ENCODE measurements at regions not wholly inside any gene's neighbourhood (a gene's known extent, or its start where the extent isn't known, plus 50 kb on each side); places are given as distances from the start of the nearest gene placed in this dataset.
"Not testable (repeated sequence)": the region's sequence is repeated elsewhere in the genome, so short reads cannot be mapped to it uniquely, and the experiment has no call there.

DNA sequence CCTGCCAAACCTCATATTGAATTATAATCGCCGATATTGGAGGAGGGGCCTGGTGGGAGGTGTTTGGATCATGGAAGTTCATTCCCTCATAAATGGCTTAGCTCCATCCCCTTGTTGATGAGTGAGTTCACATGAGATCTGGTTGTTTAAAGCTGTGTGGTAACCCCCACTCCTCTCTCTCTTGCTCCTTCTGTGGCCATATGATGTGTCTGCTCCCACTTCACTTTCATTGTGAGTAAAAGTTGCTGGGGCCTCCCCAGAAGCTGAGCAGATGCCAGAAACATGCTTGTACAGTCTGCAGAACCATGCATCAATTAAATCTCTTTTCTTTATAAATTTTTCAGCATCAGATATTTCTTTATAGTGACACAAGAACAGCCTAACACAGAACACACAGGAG is 929.0 kb upstream of the FAT3 start:
- FAIRE-seq, result no peak

DNA sequence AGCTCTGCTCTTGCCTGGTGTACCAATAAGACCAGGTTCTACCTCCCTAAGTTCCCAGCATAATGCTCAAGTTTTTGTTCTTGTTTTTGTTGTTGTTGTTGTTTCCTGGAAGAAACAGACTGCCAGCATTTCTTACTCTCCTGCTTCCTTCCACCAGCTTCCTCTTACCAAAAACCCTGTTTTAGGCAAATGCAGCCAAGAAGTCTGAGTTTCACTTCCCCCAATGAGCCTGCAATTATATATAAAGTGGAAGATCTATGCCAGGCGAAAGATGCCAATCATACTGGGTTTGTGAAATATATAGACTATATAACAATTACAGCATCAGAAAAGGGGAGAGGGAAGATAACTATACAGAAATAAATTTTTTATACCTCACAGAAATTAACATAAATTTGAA is 931.5 kb upstream of the FAT3 start:
- FAIRE-seq, result no peak

DNA sequence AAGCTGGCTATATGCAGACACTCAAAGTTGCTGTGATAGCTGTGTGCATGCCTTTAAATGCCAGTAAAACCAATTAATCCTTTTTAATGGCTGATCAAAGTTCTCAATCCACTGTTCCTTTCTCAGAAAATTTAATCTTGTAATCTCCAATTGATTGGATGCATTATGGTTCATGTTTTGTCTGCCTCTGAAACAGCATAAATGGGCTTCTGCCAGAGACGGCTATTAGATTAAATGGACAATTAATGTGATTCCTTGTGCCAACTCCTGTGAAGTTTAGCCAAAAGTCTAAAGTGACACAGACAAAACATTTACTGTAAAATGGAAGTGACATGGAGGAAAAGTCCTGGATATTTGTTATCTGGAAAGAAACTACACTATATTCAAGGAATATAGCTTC is 952.5 kb upstream of the FAT3 start:
- FAIRE-seq, result no peak

DNA sequence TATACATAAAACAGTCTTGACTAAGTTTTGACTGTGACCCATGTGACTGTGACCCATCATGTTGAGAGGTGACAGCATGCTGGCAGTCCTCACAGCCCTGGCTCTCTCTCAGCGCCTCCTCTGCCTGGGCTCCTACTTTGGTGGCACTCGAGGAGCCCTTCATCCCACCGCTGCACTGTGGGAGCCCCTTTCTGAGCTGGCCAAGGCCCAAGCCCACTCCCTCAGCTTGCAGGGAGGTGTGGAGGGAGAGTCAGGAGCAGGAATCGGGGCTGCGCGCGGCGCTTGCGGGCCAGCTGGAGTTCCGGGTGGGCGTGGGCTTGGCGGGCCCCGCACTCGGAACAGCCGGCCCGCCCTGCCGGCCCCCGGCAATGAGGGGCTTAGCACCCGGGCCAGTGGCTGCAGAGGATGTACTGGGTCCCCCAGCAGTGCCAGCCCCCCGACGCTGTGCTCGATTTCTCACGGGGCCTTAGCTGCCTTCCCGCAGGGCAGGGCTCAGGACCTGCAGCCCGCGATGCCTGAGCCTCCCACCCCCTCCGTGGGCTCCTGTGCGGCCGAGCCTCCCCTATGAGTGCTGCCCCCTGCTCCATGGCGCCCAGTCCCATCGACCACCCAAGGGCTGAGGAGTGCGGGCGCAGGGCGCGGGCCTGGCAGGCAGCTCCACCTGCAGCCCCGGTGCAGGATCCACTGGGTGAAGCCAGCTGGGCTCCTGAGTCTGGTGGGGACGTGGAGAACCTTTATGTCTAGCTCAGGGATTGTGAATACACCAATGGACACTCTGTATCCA is 955.9 kb upstream of the FAT3 start:
- not testable (repeated sequence) for FAIRE-seq

DNA sequence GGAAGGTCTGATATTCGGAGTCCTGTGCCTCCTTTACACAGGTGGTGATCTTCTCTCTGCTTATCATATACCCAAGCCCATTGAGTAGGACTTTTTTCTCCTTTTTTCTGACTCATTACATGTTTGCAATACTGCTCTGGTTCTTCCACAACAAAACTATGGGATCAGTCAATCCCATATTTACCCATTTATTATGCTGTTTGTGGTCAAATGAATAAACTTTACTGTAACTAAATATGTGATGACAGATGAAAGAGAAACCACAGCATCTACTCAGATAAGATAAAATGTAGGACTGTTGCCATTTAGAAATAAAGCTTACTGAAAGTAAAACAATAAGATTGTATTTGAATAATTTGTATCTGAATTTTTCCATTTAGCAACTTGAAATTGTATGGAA is 958.7 kb upstream of the FAT3 start:
- FAIRE-seq, result no peak

DNA sequence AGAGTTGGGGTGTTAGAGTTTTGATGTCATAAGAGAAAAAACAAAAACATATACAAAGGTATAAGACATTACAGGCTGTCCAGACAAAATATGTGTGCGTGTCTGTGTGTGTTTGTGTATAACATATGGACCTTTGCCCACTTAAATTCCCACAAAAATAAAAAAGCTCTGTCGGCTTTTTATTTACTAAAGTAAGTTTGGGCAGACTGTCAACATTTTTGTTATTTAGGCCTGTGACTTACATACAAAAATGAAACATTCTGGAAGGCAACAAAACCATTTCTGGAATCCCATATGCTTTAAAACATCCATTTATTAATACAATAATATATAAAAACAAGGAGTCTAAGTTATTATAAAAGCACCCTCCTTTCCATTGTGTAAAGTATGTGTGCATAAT is 960.1 kb upstream of the FAT3 start:
- FAIRE-seq, result no peak

DNA sequence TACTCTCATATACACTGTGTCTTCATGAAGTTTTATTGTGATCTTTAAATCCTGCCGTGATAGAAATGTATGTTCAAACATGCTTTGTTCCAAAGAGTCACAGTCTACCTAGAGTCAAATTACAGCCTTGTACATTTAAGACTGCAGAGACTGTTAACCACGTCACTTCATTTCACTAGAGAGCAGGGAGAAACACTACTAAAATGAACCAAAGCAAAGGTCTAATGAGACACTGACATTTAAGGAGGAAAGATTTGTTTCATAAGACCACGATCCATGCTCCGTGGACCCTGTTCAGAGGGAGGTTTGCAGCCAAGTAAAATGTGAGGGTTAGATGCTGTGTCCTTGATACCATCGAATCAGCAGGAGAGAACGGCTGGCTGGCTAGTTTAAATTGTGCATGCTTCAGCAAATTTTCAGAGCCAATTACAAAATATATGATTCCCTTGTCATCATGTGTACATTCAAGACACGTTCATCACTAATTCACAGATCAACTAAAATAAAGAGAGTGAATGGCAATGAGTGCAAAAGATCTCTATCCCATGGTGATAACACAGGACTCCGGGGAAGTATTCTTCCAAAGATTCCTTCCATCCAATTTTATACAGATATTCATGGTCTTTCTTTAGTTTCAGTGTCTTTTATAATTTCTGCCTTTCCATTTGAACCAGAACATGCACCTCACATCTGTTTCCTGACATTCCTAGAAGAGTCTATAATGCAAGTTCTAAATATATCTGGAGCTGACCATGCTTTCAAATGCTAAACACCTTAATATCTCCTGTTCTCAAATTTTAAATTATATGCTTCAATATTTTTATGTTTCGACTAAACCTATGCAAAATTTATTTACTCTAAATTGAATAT is 960.9 kb upstream of the FAT3 start:
- no peak for FAIRE-seq

DNA sequence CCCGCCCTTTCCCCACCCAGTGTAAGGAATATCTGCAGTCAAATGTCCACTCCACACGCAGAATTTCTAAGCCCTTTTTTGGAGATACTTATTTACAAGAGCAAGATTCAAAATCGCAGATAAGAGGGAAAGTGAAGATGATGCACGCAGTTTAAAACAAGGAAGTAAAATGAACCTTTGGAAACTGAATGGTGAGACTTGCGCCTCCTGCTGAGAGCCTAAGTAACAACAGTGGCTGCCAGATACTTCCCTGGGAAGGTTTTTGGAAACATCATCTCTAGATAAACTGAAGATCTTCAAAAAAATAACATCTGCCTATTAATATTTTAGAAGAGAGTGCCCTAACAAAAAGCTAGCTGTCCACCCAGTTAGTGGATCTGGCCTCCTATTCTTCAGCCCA is 963.1 kb upstream of the FAT3 start:
- FAIRE-seq, result no peak

DNA sequence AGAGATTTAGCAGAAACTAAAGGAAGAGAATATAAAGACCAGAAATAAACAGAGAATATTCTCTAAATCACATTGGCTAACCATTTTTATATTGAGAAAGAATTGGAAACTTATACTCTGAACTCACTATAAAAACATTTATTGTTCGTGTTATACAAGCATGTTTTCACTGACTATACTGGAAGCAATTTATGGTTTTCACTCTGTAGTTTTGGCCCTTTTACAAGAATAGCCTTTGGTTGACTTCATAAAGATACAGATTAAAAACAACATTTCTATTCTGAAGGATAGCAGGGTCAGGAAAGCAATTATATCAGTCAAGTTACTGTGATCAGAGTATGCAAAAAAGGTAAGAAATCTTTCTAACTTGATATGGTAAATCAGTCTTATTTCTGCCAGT is 965.7 kb upstream of the FAT3 start:
- FAIRE-seq, result no peak

DNA sequence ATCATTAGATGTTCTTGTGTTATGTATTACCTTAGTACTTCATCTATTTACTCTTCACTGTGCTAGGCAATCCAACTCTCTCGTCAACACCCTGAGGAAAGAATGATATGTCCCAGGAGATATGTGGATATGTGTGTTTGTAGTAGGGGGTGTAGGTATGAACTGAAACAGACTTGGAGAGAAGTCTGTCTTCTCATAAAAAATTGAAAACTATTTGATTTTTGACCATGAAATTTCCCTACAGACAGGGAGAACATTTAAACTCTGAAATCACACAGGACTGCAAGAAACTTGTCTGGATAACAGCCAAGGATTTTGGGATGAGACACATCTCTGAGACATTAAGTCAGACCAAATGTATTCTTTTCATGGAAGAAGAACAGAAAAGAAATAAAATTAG is 967.0 kb upstream of the FAT3 start:
- no peak for FAIRE-seq

DNA sequence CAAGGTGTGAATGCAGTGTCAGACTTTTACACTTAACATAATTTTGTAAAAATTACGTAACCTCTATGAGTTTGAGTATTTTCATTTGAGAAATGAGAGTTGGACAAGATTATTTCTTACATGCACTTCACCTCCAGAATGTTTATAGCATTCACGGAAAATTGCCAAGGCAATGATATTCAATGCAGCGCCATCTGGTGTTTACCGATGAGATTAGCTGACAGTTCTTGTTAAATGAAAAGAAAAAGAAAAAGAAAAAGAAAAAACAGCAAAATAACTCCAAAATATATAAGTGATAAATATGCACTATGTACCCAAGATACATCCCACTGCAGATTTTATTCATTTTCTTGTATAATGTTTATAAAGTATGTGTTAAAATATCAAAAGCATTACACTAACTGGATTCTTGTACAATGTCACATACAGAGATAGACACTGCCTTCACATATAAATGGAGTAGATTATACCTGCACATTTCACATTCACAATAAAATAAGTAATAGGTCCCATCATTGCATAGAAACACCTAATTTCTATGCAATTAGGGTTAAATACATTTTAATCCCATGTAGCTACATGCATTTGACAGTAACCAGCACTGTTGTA is 976.3 kb upstream of the FAT3 start:
- peak; percentile 93 for FAIRE-seq

DNA sequence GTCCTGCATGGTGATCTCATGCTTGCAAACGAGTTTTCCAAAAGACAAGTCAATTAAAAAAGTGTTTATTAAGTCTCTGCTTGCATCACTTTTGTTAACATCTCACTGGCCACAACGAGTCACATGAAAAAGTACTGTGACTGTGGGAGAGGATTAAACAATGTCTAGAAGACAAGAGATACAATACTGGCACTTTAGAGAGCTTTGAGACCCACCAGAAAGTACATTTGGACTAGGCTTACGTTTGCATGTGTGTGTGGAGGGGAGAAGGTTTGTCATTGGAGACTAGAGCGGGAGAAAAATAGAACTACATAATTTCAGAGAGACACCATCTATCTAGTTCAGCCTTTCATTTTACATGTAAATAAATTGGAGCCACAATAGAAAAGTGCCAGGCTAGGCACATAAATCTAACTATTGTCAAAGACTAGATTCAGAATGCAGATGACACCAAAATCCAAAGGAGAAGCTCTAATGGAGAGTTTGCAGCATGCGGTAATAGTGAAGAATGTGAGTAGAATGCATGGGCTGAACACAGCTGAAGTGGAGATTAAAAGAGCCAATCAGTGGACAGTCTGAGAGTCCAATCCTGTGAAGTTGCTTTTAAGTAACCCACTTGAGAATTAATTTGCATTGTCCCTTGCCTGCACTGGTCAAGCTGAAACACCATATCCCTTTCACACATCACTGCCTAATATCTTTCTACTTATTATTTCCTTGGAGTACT is 977.4 kb upstream of the FAT3 start:
- FAIRE-seq, result no peak

DNA sequence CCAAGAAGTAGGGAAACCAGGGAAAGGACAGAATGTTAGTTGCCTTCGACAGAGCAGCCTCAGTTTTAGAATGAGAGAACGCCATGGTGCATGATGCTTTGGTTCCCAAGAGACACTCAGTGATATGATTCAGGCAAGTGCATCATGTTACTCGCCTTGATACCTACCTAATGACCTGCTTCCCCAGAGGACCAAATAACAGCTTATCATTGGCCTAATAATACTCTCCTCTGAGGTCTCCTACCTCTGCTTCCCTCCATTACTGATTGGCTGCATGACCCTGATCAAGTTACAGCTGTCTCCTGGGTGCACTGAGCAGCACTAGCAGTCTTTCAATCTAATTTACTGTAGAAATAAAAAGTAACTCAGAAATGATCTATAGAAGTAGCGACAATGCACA is 979.7 kb upstream of the FAT3 start:
- no peak for FAIRE-seq

DNA sequence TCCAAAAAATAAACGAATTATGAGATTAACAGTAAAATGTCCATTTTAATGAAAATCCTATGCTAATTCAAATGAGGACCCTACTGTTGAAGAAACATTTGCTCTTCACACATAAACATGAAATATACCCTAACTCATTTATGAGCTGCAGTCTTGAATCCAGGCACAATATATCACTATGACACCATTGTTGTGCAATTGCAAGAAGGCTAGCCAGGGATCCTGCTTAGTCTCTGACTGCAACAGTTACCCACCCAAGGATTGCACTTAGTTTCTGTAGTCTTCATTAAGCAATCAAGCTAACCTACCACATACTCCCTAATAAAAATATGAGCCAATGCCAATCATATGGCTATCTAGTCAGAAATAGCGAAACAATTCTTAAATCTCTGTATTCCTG is 981.0 kb upstream of the FAT3 start:
- FAIRE-seq, result no peak

DNA sequence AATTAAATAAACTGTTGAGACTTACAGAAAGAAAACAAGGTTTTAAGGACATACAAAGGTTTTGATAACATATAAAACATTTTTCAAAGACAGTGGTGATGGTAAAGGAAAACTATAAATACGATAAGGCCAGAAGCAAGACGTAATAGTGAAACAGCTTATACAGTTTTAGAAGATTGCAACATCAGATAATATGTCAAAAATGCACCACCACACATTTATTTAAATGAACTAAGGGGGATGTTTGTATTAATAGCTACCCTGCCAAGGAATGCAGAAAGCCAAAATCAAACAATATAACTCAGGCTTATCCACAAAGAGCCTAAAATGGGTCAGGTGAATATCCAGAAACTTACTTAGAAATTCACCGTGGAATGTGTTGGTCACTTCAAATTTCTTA is 981.6 kb upstream of the FAT3 start:
- no peak for FAIRE-seq

DNA sequence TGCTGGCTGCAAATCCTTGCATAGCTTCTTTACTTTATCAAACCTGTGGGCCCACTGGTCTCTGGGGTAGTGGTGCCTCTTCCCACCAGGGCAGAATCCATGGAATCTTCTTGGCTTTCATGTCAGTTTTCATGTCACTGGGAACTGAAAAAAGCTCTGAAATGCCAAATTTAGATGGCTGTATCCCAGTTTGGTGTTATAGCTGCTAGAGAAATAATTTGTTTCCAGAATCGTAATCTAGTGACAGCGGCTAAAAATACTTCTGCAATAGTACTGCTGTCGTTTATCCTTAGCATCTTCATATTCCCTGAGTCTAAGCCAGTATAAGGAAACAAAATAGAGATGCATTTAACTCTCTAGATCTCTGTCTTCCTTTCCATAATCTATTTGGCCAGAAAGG is 983.4 kb upstream of the FAT3 start:
- no peak for FAIRE-seq

DNA sequence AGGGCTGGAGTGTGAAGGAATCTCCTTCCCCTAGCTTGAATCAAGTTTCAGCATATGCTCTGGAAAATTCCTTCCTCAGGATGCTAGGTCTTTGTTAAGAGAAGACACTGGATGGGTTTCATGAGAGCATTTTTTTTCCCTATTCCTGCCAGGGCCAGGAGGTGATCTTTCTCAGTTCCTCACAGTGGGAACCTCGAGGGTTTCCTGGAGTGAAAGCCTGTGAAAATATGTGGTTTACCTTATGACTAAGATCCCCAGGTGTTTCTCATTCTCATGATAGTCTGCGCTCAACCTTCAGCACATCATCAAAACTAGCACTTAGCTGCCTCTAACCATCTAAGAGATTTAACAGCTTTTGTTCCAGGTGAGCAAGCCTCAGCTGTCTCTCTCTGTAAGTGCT is 985.3 kb upstream of the FAT3 start:
- no peak for FAIRE-seq

DNA sequence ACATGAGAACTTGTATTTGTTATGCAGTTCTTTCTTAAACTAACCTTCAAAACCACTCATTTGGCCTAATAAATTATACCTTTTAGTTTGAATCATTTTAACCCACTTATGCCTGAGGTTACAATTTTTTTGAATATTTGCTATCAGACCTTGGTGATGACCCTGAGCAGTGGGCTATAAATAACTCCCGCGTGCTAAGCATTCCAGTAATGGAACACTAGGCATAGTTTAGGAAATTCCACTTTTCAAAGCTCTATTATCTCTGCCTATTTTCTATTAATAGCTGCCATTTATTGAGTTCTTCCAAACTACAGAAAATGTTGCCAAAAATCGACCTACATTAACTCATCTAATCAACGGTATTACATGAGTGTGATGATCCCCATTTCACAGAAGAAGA is 993.4 kb upstream of the FAT3 start:
- FAIRE-seq, result no peak

DNA sequence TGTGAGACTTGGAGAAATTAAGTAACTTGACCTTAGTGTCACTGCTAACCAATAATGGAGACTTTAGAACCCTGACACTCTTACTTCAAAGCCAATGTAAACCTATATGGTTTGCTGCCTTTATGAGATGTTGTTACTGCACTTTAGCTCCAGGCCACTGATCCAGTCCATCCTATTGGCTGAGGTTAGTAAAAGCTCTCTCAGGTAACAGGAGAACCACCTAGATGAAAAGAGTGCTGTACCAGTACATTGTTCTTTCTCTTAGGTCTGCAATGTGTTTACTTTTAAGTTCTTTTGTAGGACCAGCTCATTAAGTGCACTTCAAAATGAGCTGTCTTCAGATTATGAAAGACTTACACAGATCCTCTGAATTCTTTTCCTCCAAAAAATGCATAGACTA is 994.0 kb upstream of the FAT3 start:
- FAIRE-seq, result no peak

DNA sequence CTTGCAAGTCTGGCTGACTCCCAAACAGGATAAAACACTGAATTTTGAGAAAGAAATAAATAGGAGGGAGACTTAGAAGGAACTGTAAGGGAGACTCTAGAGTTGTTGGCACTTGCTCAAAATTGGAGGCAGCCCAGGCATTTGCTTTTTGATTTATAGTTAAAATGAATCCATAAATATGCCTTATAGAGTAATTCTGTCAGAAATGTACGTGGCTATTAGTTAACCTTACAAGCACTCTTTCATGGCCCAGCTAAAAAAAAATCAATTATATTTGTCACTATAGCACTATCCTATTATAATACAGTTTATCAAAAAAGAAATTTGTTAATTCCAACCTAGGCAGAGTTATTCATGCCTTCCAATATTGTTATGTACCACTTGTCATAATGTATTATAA is 1000.0 kb upstream of the CHORDC1 start:
- no peak for FAIRE-seq

DNA sequence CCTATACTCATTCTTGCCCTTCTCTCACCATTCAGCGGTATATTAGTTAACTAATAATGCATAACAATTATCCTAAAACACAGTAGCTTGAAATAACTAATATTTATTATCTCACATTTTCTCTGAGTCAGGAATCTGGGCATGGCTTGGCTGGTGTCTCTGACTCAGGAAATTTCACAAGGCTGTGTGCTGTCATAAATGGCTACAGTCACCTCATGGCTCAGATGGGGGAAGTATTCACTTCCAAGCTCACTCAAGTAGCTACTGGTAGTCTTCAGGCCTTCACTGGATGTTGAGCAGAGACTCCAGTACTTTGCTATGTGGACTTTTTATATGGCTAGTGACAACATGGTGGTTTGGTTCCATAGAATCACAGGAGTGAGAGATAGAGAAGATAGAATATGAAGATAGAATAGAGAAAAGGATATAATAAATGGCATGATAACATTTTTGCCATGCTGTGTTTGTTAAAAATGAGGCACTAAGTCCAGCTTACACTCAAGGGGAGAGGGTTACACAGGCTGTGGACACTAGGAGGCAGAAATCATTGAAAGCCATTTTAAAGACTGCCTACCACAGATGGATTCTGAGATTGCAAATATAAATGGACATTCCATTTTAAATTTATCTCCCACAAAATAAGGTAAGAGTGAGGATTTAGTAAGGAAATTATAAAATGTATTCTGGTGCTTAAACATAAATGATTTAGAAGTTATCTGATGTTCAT is 997.8 kb upstream of the CHORDC1 start:
- FAIRE-seq, result no peak

DNA sequence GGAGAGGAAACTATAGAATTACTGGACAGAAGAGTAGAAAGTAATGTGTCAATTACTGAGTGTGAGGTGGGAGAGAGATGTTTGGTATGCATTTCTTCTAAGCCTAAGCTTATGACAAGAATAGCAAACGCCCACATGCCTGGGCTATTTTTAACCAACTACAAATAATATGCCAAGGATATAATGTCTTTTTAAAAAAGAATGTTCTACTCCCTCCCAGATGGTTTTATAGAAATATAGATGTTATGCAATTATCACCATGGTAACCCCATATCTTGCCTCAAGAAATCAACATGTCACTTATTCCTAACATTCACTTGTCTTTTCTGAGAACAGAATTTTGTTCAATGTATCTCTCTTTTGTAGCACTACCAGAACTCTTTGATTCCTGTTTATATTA is 996.7 kb upstream of the CHORDC1 start:
- no peak for FAIRE-seq

DNA sequence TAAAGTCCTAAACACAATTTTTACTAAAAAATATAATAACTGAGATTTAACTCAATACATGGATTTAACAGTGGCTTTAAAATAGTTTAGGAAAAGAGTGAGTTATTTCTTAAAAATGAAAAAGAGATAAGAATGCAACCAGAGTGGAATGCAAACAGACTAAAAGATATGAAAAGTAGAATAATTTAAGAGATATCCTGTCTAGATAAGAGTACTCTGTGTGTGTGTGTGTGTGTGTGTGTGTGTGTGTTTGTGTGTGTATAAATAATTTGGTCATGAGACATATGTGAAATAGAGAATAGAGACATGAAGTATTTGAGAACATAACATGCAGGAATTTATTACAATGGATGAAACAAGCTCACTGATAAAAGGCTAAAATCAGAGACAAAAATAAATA is 986.9 kb upstream of the CHORDC1 start:
- no peak for FAIRE-seq

Data from A204.1 (cell line).